IMR-90 (cell line): ENCODE measurements at regions not wholly inside any gene's neighbourhood (a gene's known extent, or its start where the extent isn't known, plus 50 kb on each side); places are given as distances from the start of the nearest gene placed in this dataset.

Experiments used
- ATAC-seq: fragments of 200-7000 bp; cut with Tn5 transposase; 2 replicates; pipeline ENCODE4 v1.9.1; 2020; ENCODE audit warnings: low read depth, mild to moderate bottlenecking, moderate library complexity
- BruUV-seq: library from RNA; stranded (reverse); fragments of 400-500 nt; replicated peaks from 2 replicates; lab custom pipeline; 2021; lab: Mats Ljungman, UMichigan
- CTCF ChIA-PET: fragments of 300-600 bp; formaldehyde crosslinking; extraction: SDS; loops from one replicate; lab custom pipeline; 2021; ENCODE audit warnings: antibody characterized with exemption; lab: Yijun Ruan, JAX
- POLR2A ChIA-PET: fragments of 300-600 bp; sonication (Branson Sonifier 250); formaldehyde crosslinking; loops from one replicate; lab custom pipeline; 2022; ENCODE audit warnings: antibody characterized with exemption; ENCODE audit not compliant: unreplicated experiment; lab: Charles Lee
- DNase-seq: peaks from one replicate; pipeline ENCODE4 v3.0.0; 2013
- H2AFZ ChIP-seq: replicated peaks from 2 replicates; pipeline ENCODE3; 2013; ENCODE audit warnings: low read length, mild to moderate bottlenecking; ENCODE audit not compliant: poor library complexity
- H2AK5ac ChIP-seq: 2 replicates; pipeline ENCODE4 v1.6.1; 2013; ENCODE audit warnings: low read depth, low read length, inconsistent platforms
- H2AK9ac ChIP-seq: replicated peaks from 2 replicates; pipeline ENCODE3; 2013; ENCODE audit warnings: mild to moderate bottlenecking, low read depth, low read length, moderate library complexity; ENCODE audit not compliant: poor library complexity
- H2BK120ac ChIP-seq: 2 replicates; pipeline ENCODE4 v1.6.1; 2013; ENCODE audit warnings: low read depth, low read length, inconsistent platforms
- H2BK15ac ChIP-seq: 3 replicates; pipeline ENCODE4 v1.6.1; 2013; ENCODE audit warnings: low read depth, low read length, inconsistent platforms
- H2BK20ac ChIP-seq: 2 replicates; pipeline ENCODE4 v1.6.1; 2013; ENCODE audit warnings: low read depth, mild to moderate bottlenecking, inconsistent platforms, low read length, moderate library complexity
- H2BK5ac ChIP-seq: 2 replicates; pipeline ENCODE4 v1.6.1; 2013; ENCODE audit warnings: mild to moderate bottlenecking, low read depth, low read length, inconsistent platforms; ENCODE audit not compliant: poor library complexity, severe bottlenecking
- H3K14ac ChIP-seq: replicated peaks from 2 replicates; pipeline ENCODE4 v1.6.1; 2013; ENCODE audit warnings: low read depth, low read length, inconsistent platforms
- H3K18ac ChIP-seq: 2 replicates; pipeline ENCODE4 v1.6.1; 2013; ENCODE audit warnings: low read depth, low read length, control low read depth
- H3K23ac ChIP-seq: 2 replicates; pipeline ENCODE4 v1.6.1; 2013; ENCODE audit warnings: low read depth, low read length, inconsistent platforms
- H3K27ac ChIP-seq: 2 replicates; pipeline ENCODE4 v1.5.1; 2013; ENCODE audit warnings: mild to moderate bottlenecking, control low read depth, low read length; ENCODE audit not compliant: insufficient read depth
- H3K27me3 ChIP-seq: 2 replicates; pipeline ENCODE4 v1.6.1; 2013; ENCODE audit warnings: low read length; ENCODE audit not compliant: control insufficient read depth, insufficient read depth
- H3K36me3 ChIP-seq: 2 replicates; pipeline ENCODE4 v1.6.1; 2013; ENCODE audit warnings: low read length, mixed read lengths; ENCODE audit not compliant: control insufficient read depth, insufficient read depth
- H3K4ac ChIP-seq: 2 replicates; pipeline ENCODE4 v1.6.1; 2013; ENCODE audit warnings: low read depth, low read length, inconsistent platforms
- H3K4me1 ChIP-seq: 2 replicates; pipeline ENCODE4 v1.6.1; 2013; ENCODE audit warnings: low read length, mixed read lengths; ENCODE audit not compliant: control insufficient read depth, insufficient read depth
- H3K4me2 ChIP-seq: 2 replicates; pipeline ENCODE4 v1.6.1; 2013; ENCODE audit warnings: low read depth, mild to moderate bottlenecking, control low read depth, low read length, moderate library complexity
- H3K4me3 ChIP-seq: 2 replicates; pipeline ENCODE4 v1.5.1; 2013; ENCODE audit warnings: low read depth, mild to moderate bottlenecking, control low read depth, low read length, moderate library complexity; ENCODE audit not compliant: insufficient read depth
- H3K56ac ChIP-seq: 2 replicates; pipeline ENCODE4 v1.6.1; 2013; ENCODE audit warnings: low read length, inconsistent platforms; ENCODE audit not compliant: insufficient read depth; ENCODE audit errors: extremely low read depth
- H3K79me1 ChIP-seq, 2 experiments: 2 replicates each; pipeline ENCODE4 v1.6.1; 2013; ENCODE audit warnings: low read length in 2 of 2, inconsistent platforms in 1 of 2, low read depth in 1 of 2
- H3K9ac ChIP-seq: 2 replicates; pipeline ENCODE4 v1.6.1; 2013; ENCODE audit warnings: low read depth, low read length, control low read depth
- H3K9me1 ChIP-seq: 2 replicates; pipeline ENCODE4 v1.6.1; 2013; ENCODE audit warnings: low read length, inconsistent platforms; ENCODE audit not compliant: insufficient read depth
- H3K9me3 ChIP-seq: 2 replicates; pipeline ENCODE4 v1.6.1; 2013; ENCODE audit warnings: low read length; ENCODE audit not compliant: control insufficient read depth, insufficient read depth
- H4K20me1 ChIP-seq: 2 replicates; pipeline ENCODE4 v1.6.1; 2013; ENCODE audit warnings: low read length, inconsistent platforms; ENCODE audit not compliant: insufficient read depth
- H4K5ac ChIP-seq: 2 replicates; pipeline ENCODE4 v1.6.1; 2013; ENCODE audit warnings: mild to moderate bottlenecking, low read depth, low read length, control low read depth
- H4K8ac ChIP-seq, 2 experiments: 2 replicates each; pipeline ENCODE4 v1.6.1; 2013; ENCODE audit warnings: low read depth in 2 of 2, low read length in 2 of 2, control low read depth in 1 of 2, inconsistent platforms in 1 of 2
- H4K91ac ChIP-seq: 2 replicates; pipeline ENCODE4 v1.6.1; 2013; ENCODE audit warnings: low read depth, low read length, inconsistent platforms; ENCODE audit not compliant: insufficient read depth
- CEBPB ChIP-seq: IDR thresholded peaks from 2 replicates; pipeline ENCODE4 v1.6.1; 2012; ENCODE audit warnings: low read depth, low read length, improper control_type of control experiment
- CHD1 ChIP-seq: IDR thresholded peaks from 2 replicates; pipeline ENCODE4 v1.6.1; 2012; ENCODE audit warnings: low read depth, low read length, improper control_type of control experiment
- CTCF ChIP-seq: conservative IDR thresholded peaks from 2 replicates; pipeline ENCODE4 v1.5.1; 2012; ENCODE audit warnings: mild to moderate bottlenecking, low read depth, low read length, improper control_type of control experiment
- ELK1 ChIP-seq: fragments of 150-350 bp; IDR thresholded peaks from 2 replicates; pipeline ENCODE4 v1.6.1; 2016; ENCODE audit warnings: low read depth, mild to moderate bottlenecking, low read length, moderate library complexity, borderline replicate concordance
- FOS ChIP-seq: fragments of 150-350 bp; IDR thresholded peaks from 2 replicates; pipeline ENCODE4 v1.6.1; 2016; ENCODE audit warnings: low read depth, low read length
- MAFK ChIP-seq: IDR thresholded peaks from 2 replicates; pipeline ENCODE4 v1.6.1; 2012; ENCODE audit warnings: low read depth, low read length, improper control_type of control experiment
- MAZ ChIP-seq: IDR thresholded peaks from 2 replicates; pipeline ENCODE4 v1.6.1; 2012; ENCODE audit warnings: low read depth, mild to moderate bottlenecking, low read length, improper control_type of control experiment, moderate library complexity, borderline replicate concordance
- MXI1 ChIP-seq: IDR thresholded peaks from 2 replicates; pipeline ENCODE4 v1.6.1; 2012; ENCODE audit warnings: low read depth, mild to moderate bottlenecking, low read length, moderate library complexity, borderline replicate concordance
- NFE2L2 ChIP-seq: fragments of 150-350 bp; IDR thresholded peaks from 2 replicates; pipeline ENCODE4 v1.6.1; 2016; ENCODE audit warnings: low read depth, mild to moderate bottlenecking, low read length
- POLR2A ChIP-seq: IDR thresholded peaks from 2 replicates; pipeline ENCODE4 v1.6.1; 2012; ENCODE audit warnings: mild to moderate bottlenecking, low read depth, low read length
- RAD21 ChIP-seq: IDR thresholded peaks from 2 replicates; pipeline ENCODE4 v1.6.1; 2012; ENCODE audit warnings: low read length, improper control_type of control experiment
- RCOR1 ChIP-seq: IDR thresholded peaks from 2 replicates; pipeline ENCODE4 v1.6.1; 2012; ENCODE audit warnings: mild to moderate bottlenecking, low read length, improper control_type of control experiment; ENCODE audit not compliant: insufficient replicate concordance
- RFX5 ChIP-seq: IDR thresholded peaks from 2 replicates; pipeline ENCODE4 v1.8.0; 2012; ENCODE audit warnings: low read depth, mild to moderate bottlenecking, low read length, moderate library complexity
- SMC3 ChIP-seq: fragments of 150-350 bp; IDR thresholded peaks from 2 replicates; pipeline ENCODE4 v1.6.1; 2016; ENCODE audit warnings: low read depth, mild to moderate bottlenecking, antibody characterized with exemption, low read length, moderate library complexity
- USF2 ChIP-seq: fragments of 150-350 bp; IDR thresholded peaks from 2 replicates; pipeline ENCODE4 v1.6.1; 2017; ENCODE audit warnings: mild to moderate bottlenecking, antibody characterized with exemption, low read length, low read depth
- WGBS, 2 experiments: methylation state at CpG; one replicate each; pipeline versions ENCODE4 v1.1.5 to v1.1.7; 2013; ENCODE audit warnings: missing lambda C conversion rate in 2 of 2; ENCODE audit not compliant: insufficient read length in 1 of 2; ENCODE audit errors: extremely low coverage in 2 of 2; 5-methylcytosine and 5-hydroxymethylcytosine counted together
- dilution Hi-C: fragments of 300-500 bp; cut with HindIII; formaldehyde crosslinking; loops from one replicate; pipeline ENCODE4 v1.14.3; 2018; ENCODE audit warnings: low sequenced_read_pairs; ENCODE audit not compliant: unreplicated experiment
- in situ Hi-C: fragments of 300-500 bp; cut with MboI; formaldehyde crosslinking; loops from 3 replicates; pipeline ENCODE4 v1.14.3; 2019; ENCODE audit warnings: low sequenced_read_pairs, inconsistent platforms, mixed read lengths
- intact Hi-C: fragments of 100-400 bp; cut with micrococcal nuclease; formaldehyde crosslinking; loops from 2 replicates; pipeline ENCODE4 v1.10.0; 2022

GRCh38 chr6:44561832-44562665, 174.5 kb downstream of the CDC5L start:
- Histone ChIP-seq H2AFZ (no peak overlapping the region), H2AK5ac (no peak overlapping the region), H4K20me1 (no peaks in the 10 kb centered on the region), H3K4me3 (no peak overlapping the region), H2BK120ac (no peak overlapping the region), H3K9ac (no peak overlapping the region), H2BK5ac (no peak overlapping the region), H3K9me3 (no peaks in the 10 kb centered on the region), H3K27me3 (peaks cover 41% of the 10 kb centered on the region), H3K9me1 (peaks cover 5% of the 10 kb centered on the region; the same call in 1 of the 2 replicates), H3K4me2 (no peak overlapping the region), H4K5ac (no peak overlapping the region), H2BK20ac (no peak overlapping the region), H2BK15ac (no peak overlapping the region), H3K56ac (no peak overlapping the region), H3K27ac (no peak overlapping the region), H3K14ac (no peak overlapping the region), H3K36me3 (no peaks in the 10 kb centered on the region), H3K18ac (no peak overlapping the region), H3K4me1 (no peaks in the 10 kb centered on the region; the same call in 1 of the 2 replicates), H3K23ac (no peak overlapping the region), H3K4ac (no peak overlapping the region), H4K91ac (no peak overlapping the region), H3K79me1 (no peaks in the 10 kb centered on the region), H4K8ac (no peak overlapping the region), H2AK9ac (no peak overlapping the region)
- BruUV-seq: no TSS peak
- intact Hi-C loops (no loop called here), in situ Hi-C loops (no loop called here), dilution Hi-C loops (no loop called here)
- POLR2A ChIA-PET: no interaction called here
- WGBS, 2 experiments: 83% methylated on average over 2 of the region's 8 CpGs; no CpG with 5 or more reads in 1 of the 2 experiments
- ATAC-seq (no peak), DNase-seq (no peak)
- no peak for TF ChIP-seq RFX5
- TF ChIP-seq RCOR1: no peak
- no peak for TF ChIP-seq MAFK
- TF ChIP-seq RAD21: no peak
- TF ChIP-seq CEBPB: no peak
- TF ChIP-seq USF2: no peak
- TF ChIP-seq POLR2A: no peak
- TF ChIP-seq MAZ: no peak
- TF ChIP-seq MXI1: no peak
- TF ChIP-seq NFE2L2: no peak
- TF ChIP-seq ELK1: no peak
- no peak for TF ChIP-seq CHD1
- TF ChIP-seq SMC3: no peak
- no peak for TF ChIP-seq FOS
- TF ChIP-seq CTCF: no peak
- CTCF ChIA-PET: no interaction called here
